HG02798 (cell line): ENCODE measurements at regions not wholly inside any gene's neighbourhood (a gene's known extent, or its start where the extent isn't known, plus 50 kb on each side); places are given as distances from the start of the nearest gene placed in this dataset.
"Not testable (repeated sequence)": the region's sequence is repeated elsewhere in the genome, so short reads cannot be mapped to it uniquely, and the experiment has no call there.

Experiments
- ATAC-seq: cut with Tn5 transposase; IDR thresholded peaks from one replicate; pipeline ENCODE4 v1.9.1; 2021; ENCODE audit warnings: mild to moderate bottlenecking; ENCODE audit not compliant: unreplicated experiment, poor library complexity

DNA sequence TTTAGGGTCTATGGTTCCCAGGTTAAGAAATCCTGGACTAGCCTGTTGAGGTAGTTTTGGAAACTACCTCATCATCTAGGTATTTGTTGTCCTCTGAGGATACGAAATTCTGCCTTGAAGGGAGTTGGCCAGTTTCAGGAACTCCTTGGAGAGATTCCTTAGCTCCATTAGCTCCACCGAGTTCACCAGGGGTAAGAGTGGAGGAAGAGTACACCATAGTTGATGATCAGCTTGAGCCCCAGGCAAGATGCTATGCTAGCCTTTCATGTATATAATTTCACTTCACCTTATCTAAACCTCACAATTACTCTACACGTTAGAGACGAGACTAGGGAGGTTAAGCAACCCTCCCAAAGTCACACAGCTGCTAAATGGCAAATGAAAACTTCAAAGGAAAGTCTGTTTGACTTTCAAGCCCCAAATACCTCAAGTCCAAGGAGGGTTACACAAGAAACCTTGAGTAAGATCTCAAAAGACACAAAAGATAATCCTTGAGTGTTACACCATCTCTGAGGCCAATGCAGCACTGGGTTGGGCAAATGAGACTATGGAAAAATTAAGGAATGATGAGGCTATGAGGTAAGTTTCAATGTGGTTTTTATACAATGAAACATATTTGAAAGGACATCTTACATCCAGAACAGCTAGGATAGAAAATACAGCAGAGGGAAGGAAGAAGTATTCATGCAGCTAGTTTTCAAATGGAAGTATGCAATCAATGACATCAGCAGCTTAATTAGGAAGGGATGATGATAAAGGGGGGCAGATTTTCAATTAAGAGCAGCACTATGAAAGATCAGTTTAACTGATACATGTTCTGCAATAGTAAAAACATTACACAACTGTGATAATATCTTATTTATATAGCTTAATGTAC lies 97.2 kb upstream of the KRAS start:
- ATAC-seq = no peak

DNA sequence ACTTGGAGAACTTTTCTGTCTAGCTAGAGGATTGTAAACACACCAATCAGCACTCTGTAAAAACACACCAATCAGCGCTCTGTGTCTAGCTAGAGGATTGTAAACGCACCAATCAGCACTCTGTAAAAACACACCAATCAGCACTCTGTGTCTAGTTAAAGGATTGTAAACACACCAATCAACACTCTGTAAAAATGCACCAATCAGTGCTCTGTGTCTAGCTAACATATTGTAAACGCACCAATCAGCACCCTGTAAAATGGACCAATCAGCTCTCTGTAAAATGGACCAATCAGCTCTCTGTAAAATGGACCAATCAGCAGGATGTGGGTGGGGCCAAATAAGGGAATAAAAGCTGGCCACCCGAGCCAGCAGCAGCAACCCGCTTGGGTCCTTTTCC lies 91.1 kb upstream of the KRAS start:
- ATAC-seq = not testable (repeated sequence)

DNA sequence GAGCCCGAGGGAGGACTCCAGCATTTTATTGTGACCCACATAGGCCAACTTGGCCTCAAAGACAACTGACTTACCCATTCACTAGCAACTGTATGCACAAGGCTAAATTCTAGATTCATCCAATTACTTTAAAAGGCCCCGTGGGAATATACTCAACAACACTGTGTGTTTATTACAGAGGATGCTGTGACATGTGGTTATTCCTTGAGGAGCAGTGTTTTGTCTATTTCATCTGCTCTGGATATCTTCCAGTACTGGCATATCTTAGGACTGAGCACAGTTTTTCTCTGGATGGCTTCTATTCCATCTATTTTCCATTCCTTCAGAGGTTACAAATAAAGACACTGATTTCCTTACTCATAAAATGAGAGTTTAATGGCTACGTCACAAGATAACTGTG lies 87.2 kb upstream of the KRAS start:
- ATAC-seq = no peak

DNA sequence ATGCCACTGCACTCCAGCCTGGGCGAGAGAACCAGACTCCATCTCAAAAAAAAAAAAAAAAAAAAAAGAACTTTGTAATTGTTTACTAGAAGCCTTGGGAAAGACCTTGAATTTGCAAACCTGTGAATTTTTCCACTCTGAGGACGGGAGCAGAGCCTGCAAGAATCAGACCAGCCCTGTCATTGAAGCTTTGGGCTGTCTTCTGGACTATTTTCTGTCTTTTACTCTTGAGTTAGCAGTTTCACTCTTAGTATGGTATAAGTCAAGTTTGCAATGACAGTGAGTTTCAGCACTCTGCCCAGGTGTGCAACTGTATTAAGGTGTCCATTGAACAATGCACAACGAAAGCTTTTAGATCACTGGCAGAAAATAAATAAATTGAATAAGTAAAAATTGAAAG lies 81.4 kb upstream of the KRAS start:
- ATAC-seq = peak; percentile 90

DNA sequence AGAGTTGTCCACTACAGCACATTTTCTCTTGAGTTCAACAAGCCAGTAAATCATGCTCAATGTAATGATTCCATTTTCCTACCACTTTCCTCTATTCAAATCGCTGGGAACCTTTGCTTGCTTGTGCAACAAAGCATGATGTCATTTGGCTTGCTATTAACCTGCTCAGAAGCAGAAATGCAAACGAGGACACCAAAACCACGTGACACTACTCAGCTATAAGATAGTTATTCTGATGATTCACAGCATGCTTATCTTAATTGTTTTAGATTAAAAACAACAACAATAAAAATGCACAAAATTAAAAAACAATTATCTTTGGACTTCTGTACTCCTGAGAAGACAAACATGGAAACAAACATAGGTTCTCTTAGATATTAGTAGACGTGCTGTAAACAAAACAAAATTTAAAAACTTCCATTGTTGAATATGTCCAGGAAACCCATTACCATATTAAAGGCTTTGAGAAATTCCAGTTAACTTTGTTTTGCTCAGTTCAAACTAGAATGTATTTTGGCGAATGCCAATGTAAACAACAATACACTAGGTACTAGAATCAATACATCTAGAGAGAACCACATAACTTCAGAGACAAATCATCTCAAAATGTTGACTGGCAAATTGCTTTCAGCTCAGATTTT lies 77.5 kb upstream of the KRAS start:
- ATAC-seq = no peak

DNA sequence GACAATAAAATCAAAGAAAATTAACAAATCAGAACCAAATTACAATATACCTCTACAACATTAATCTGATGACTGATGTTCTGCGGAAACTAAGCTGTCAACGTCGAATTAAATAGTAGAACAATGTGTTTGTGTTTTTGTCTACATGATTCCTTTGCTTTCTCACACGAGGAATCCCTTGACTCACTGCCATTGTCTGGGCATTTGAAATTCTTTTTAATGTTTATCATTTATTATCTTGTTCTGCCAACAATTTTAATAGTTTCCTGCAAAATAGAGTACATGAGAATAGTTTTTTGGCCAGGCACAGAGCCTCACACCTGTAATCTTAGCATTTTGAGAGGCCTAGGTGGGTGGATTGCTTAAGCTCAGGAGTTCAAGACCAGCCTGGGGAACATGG lies 76.6 kb upstream of the KRAS start:
- ATAC-seq = no peak

DNA sequence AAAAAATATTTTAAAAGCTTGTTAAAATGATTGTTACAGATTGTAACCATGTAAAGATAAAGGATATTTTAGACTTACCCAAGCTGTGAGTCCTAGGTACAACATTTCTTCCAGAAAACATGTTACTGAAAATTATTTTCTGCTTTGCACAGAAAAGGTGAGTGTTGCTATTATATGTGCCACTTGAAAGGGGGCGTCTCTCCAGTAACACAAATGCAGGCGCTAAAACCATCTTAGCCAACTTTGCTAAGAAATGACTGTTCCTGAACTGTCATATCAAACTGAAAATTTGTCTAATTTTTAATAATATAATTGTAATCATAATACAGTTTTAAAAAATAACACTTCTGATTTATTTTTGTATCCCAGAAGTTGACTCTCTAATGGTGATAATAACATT lies 75.6 kb upstream of the KRAS start:
- no peak for ATAC-seq

DNA sequence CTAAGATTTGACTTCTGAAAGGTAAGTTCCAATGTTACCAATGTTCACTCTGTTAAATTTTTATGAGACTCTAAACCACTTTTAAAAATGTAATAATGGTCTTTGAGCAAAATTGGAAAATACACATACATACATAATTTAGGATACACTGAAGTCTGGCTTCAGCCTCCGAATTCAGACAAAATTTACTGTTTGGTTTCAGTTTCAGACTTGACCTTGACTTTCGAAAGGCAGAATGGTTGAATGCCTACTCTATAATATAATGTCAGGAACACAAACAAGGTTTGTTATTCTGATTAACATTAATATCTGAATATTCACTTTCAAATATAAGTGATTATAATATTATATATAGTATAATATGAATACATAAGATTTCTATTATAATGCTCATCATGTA lies 74.1 kb upstream of the KRAS start:
- no peak for ATAC-seq

DNA sequence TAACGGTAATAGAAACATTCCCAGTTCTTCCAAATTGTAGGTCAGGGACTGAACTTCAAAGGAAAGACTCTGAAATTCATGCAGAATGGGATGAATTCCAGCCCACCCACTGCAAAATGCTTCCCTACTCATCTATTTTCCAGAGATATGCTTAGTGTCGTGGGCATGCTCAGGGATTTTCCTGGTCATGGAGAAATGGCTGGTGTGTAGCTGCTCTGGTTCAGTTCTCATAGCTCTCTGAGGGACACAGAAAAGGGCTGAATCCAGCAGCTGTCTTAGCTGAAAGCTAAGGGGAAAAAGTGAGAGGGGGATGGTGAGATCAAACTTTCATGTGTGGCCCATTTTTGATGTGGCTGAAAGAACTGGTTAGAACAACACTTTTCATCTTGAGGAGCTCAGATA lies 72.9 kb upstream of the KRAS start:
- no peak for ATAC-seq

DNA sequence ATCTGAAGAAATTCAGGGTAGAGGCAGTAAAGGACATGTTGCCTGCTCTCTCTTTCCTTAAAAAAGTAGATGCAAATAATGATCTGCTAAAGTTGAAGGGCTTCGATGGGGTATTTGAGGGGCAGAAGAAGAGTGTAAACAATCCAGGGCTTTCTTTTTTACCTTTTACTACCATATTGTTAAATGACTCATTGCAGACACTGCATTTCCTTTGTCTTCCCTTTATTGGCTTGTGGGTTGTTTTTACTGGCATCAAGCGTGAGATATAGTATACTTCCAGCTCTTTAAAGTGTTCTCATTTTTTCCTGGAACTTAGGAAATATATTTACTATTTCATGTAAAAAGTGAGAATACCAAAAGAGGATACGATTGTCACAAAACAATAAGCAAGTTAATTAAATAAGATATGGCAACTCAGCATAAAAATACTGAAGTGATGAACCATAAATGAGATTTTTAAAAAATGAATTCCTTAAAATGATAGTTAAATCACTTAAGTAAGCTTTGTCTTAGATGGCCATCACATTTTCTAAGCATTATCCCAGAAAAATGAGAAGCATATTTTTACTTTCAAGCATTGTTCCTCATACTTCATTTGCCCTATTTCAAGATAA lies 72.3 kb upstream of the KRAS start:
- no peak for ATAC-seq

DNA sequence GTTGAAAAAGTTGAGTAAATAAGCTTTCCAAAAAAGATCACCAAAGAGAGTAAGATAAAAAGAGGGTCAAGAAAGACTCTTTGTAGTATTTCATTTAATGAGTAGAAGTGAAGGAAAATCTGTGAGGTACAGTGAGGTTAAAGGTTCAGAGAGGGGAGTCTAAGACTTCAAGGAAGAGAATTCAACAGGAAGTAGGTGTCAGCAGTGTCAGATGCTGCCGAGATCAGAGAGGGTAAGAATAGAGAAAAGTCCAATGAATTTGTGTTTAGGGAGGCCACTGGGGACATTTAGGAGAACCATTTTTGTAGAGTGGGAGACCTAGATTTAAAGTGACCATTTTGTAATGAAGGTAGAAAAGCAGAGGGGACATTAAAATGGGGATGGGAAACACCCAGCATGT lies 71.6 kb upstream of the KRAS start:
- ATAC-seq = no peak

DNA sequence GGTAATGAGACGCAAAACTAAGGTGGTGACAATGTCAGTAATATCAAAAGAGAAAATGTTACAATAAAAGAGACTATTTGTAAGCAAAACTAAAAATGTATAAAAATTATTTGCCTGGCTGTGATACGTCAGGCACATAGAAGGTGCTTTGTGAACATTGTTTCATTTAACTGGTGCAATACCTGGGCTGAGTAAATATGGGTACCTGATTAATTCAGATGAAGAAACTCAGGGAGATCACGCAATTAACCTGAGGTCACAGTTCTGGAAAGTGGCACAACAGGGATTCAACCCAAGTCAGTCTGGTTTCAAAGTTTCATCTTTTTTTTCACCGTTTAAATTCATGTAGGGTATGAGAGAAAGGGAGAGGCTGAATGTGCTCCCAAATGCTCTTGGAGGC lies 71.0 kb upstream of the KRAS start:
- no peak for ATAC-seq

DNA sequence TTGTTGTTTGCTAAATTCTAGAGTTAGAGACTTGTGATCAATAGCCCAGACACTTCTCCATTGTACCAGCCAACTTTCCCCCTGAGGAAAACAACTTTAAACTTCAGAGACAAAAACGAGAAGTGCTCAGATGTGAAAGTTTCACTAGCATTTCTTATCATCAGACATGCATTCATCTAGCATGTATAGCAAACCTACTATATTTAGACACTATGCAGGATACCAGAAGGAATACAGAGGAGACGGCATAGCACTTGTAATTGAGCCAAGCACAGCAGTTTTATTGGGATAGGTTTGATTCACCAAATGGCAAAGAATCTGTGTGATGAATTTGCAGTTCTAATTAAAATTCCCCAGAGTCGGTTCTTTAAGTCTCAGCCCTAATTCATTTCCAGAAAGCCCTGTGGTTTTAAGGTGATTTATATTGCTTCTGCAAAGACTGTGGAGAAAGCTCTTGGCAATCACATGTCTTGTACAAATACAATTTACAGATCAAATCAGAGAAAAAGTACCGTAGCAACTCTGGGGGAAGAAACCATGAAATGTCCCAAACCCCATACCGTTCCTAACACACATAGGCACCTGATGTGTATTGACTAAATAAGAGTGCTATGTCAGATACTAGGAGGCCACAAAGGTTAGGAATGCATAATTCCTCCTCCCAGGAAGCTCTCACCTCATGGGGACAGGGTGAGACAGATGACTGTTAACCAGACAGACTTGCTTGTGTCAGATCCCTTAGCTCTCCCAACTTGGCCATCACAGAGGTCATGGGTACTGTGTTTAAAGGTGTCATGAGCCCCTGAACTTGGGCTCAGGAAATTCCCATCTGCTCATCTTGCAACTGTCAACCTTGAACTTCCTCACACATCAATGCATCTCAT lies 69.6 kb upstream of the KRAS start:
- ATAC-seq = peak; percentile 70

DNA sequence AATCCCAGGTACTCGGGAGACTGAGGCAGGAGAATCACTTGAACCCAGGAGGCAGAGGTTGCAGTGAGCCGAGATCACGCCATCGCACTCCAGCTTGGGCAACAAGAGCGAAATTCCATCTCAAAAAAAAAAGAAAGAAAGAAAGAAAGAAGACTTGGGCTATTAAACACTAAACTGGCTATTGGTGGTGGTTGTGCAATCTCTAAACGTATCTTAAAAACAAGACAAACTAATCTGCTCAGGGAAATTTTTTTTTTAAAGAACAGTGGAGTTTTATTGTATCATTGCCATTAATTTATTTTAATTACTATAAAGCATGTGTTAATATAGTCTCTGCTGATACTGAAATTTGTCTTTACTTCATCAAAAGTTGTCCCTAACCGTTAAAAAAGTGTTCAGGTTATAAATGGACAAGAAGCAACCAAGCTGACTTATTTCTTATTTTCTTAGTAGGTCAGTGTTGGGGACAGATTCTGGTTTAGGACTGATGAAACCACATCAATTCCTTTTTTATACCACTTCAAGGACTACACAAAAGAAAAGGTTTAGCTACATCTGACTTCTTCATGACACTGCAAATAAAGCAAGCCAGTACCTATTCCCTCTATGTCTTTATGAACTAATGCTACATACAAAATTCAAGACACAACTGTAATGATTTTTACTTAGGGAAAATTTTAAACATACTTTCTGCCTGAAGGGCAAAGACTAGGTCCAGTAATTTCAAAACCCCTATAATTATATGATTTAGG lies 68.7 kb upstream of the KRAS start:
- ATAC-seq = no peak

DNA sequence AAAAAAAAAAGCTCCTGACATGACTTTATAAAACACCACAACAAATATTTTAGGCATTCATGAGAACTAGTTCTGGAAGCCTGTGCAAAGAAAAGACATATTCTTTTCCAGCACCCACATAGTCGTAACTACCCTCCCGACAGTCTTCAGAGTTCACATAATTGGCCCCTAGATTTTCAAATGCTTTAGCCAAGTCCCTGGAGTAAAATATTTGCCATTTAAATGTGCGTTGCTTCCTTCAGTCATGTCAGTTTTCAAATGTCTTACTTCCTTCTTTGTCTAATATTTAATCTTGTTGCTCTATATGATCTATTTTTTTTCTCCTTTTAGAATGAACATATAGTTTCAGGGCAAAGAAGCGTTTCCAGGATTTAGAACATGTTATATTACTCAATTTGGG lies 66.8 kb upstream of the KRAS start:
- no peak for ATAC-seq

DNA sequence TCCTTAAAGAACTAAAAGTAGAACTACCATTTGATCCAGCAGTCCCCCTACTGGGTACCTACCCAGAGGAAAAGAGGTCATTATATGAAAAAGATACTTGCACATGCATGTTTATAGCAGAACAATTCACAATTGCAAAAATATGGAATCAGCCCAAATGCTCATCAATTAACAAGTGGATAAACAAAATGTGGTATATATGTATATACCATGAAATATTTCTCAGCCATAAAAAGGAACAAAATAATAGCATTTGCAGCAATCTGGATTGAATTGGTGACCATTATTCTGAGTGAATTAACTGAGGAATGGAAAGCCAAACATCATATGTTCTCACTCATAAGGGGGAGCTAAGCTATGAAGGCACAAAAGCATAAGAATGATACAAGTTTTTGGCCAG lies 64.7 kb upstream of the KRAS start:
- ATAC-seq = no peak

DNA sequence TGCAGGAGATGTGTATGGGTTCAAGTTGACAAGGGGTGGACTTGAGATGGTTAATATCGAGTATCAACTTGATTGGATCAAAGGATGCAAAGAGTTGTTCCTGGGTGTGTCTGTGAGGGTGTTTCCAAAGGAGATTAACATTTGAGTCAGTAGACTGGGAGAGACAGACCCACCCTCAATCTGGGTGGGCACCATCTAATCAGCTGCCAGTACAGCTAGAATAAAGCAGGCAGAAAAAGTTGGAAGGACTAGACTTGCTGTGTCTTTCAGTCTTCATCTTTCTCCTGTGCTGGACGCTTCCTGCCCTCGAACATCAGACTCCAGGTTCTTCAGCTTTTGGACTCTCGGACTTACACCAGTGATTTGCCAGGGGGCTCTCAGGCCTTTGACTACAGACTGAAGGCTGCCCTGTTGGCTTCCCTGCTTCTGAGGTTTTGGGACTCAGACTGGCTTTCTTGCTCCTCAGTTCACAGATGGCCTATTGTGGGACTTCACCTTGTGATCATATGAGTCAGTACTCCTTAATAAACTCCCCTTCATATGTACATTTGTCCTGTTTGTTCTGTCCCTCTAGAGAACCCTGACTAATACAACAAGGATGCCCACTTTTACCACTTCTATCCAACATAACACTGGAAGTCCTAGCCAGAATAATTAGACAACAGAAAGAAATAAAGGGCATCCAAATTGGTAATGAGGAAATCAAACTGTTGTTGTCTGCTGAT lies 62.7 kb upstream of the KRAS start:
- ATAC-seq = not testable (repeated sequence)

DNA sequence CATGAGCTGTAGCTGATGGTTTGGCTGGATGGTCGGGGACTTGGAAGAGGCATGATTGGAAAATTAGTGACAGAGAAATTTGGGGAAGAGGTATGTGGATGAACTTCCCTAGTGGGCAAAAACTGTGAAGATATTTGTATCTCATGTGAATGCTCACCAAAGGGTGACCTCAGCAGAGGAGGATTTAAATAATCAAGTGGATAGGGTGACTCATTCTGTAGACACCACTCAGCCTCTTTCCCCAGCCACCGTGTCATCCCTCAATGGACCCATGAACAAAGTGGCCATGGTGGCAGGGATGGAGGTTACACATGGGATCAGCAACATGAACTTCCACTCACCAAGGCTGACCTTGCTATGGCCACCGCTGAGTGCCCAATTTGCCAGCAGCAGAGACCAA lies 60.8 kb upstream of the KRAS start:
- no peak for ATAC-seq

DNA sequence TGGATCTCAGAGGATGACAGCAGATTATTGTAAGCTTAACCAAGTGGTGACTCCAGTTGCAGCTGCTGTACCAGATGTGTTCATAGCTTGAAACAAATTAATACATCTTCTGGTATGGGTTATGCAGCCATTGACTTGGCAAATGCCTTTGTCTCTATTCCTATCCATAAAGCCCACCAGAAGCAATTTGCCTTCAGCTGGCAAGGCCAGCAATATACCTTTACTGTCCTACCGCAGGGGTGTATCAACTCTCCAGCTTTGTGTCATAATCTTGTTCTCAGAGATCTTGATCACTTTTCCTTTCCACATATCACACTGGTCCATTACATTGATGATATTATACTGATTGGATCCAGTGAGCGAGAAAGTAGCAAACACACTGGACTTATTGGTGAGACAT lies 59.3 kb upstream of the KRAS start:
- ATAC-seq = not testable (repeated sequence)
